Esophagus muscularis mucosa (tissue), 3 donors: ENCODE measurements at regions not wholly inside any gene's neighbourhood (a gene's known extent, or its start where the extent isn't known, plus 50 kb on each side); places are given as distances from the start of the nearest gene placed in this dataset.

Experiments
- POLR2A ChIP-seq: fragments of 450-650 bp; IDR thresholded peaks from one replicate; pipeline ENCODE4 v1.6.1; 2017; ENCODE audit warnings: antibody characterized with exemption, moderate library complexity, mild to moderate bottlenecking, low read depth
- TF ChIP-seq, protein P1 (sequence below), 3 experiments: fragments of 200-600 bp in 2 of 3; fragments of 450-650 bp in 1 of 3; sonication (generic) in 2 of 3; IDR thresholded peaks; one replicate each; pipeline ENCODE4 v1.5.1; 2017 to 2019; ENCODE audit warnings: antibody characterized with exemption in 3 of 3, mild to moderate bottlenecking in 2 of 3, moderate library complexity in 1 of 3

DNA sequence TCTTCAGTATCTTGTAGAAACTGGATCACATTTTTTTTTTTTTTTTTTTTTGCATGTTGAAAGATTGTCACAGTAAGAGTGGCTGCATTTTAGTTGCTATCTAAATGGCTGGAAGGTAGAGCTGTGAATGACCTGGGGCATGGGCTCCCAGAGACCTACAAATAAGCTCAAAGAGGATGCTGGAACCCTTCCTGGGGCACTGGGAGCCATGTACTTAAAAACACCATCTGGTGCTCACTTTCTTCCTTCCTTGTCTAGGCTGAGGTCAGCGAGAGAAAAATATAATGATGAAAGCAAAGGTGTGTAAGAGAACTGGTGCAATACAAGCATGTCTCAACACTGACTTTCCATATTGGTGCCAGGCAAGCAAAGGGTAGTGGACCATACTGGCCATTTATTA is 323.9 kb downstream of the SV2B start:
- TF ChIP-seq, protein P1, sequence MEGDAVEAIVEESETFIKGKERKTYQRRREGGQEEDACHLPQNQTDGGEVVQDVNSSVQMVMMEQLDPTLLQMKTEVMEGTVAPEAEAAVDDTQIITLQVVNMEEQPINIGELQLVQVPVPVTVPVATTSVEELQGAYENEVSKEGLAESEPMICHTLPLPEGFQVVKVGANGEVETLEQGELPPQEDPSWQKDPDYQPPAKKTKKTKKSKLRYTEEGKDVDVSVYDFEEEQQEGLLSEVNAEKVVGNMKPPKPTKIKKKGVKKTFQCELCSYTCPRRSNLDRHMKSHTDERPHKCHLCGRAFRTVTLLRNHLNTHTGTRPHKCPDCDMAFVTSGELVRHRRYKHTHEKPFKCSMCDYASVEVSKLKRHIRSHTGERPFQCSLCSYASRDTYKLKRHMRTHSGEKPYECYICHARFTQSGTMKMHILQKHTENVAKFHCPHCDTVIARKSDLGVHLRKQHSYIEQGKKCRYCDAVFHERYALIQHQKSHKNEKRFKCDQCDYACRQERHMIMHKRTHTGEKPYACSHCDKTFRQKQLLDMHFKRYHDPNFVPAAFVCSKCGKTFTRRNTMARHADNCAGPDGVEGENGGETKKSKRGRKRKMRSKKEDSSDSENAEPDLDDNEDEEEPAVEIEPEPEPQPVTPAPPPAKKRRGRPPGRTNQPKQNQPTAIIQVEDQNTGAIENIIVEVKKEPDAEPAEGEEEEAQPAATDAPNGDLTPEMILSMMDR (IDR thresholded peaks at IDR 0.05): no peak
- no peak for TF ChIP-seq POLR2A
